SU-DHL-6 (cell line): ENCODE measurements at regions not wholly inside any gene's neighbourhood (a gene's known extent, or its start where the extent isn't known, plus 50 kb on each side); places are given as distances from the start of the nearest gene placed in this dataset.

Experiments
- CTCF ChIP-seq: fragments of 200-600 bp; sonication (generic); IDR thresholded peaks from one replicate; pipeline ENCODE4 v1.5.1; 2017; ENCODE audit warnings: antibody characterized with exemption, mild to moderate bottlenecking, low read length, moderate library complexity; ENCODE audit not compliant: insufficient read depth, poor library complexity, severe bottlenecking
- EZH2phosphoT487 ChIP-seq: fragments of 200-600 bp; sonication (generic), shearing (Covaris generic); conservative IDR thresholded peaks from 2 replicates; pipeline ENCODE4 v1.6.1; 2018; ENCODE audit warnings: mild to moderate bottlenecking, antibody characterized with exemption, low read length, moderate library complexity, mixed read lengths

DNA sequence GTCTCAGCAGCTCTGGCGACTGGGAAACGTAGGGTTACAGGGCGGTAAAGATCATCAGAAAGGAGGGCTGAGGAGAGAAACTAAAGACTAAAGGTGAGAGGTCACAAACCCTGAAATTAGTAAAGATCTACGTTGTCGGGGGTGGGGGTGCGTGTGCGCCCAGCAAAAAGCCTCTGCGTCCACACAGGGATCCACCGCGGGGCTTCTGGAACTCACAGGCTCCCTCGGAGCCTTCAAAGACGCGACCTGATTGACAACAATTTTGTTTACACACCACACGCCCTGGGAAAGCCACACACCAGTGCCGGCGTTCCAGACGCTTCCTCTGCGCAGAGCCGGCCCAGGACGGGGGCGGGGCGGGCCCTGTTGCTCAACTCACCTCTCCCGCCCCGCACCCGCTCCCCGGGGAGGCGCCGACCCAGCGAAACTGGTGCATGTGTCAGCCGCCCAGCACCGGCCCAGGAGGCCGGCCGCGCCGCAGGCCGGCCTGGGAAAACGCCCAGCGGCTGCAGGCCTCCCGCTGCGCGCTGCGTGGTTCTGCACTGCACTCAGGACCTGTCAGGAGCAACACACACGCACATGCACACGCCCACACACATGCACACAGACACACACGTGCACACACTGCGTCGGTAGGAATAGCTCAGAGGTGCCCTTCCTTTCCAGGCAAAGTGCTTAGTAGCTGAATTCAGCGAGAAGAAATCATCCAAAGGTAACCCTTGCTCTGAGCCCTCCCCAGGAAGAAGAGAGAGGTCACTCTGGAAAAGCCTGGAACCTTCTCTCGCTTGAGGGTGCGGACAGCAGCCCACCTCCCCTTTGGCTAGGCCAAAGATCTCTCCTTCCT is 57.2 kb upstream of the ARID1B start:
- no peak for TF ChIP-seq CTCF
- no peak for TF ChIP-seq EZH2phosphoT487
